H1 (cell line): ENCODE measurements at regions not wholly inside any gene's neighbourhood (a gene's known extent, or its start where the extent isn't known, plus 50 kb on each side); places are given as distances from the start of the nearest gene placed in this dataset.

Source experiments
- CTCF ChIA-PET: fragments of 300-600 bp; sonication (Branson Sonifier 250); formaldehyde crosslinking; loops from one replicate; lab custom pipeline; 2021; ENCODE audit not compliant: partially characterized antibody; lab: Charles Lee
- POLR2A ChIA-PET: fragments of 300-600 bp; sonication (Branson Sonifier 250); formaldehyde crosslinking; loops from one replicate; lab custom pipeline; 2021; ENCODE audit warnings: inconsistent platforms; ENCODE audit not compliant: partially characterized antibody; lab: Charles Lee
- DNase-seq, 2 experiments: peaks; one replicate each; pipeline versions ENCODE4 v3.0.0 to v3.0.0-alpha.2; 2010 to 2022; ENCODE audit warnings: low spot score in 2 of 2, low read depth in 1 of 2, mixed read lengths in 1 of 2
- FAIRE-seq: peaks from 2 replicates; lab custom pipeline; 2011; peaks lifted over from hg19 to GRCh38; lab: Jason Lieb, UNC
- H2AFZ ChIP-seq: 2 replicates; pipeline ENCODE4 v1.8.1; 2012; ENCODE audit warnings: low read length, inconsistent platforms
- H2AK5ac ChIP-seq: 2 replicates; pipeline ENCODE4 v1.6.1; 2013; ENCODE audit warnings: low read depth, low read length
- H2BK120ac ChIP-seq: replicated peaks from 2 replicates; pipeline ENCODE3; 2013; ENCODE audit warnings: low read depth, low read length, inconsistent platforms
- H2BK12ac ChIP-seq: 2 replicates; pipeline ENCODE4 v1.6.1; 2013; ENCODE audit warnings: low read depth, low read length
- H2BK15ac ChIP-seq: 2 replicates; pipeline ENCODE4 v1.6.1; 2013; ENCODE audit warnings: low read length
- H2BK20ac ChIP-seq: 2 replicates; pipeline ENCODE4 v1.6.1; 2013; ENCODE audit warnings: low read length
- H2BK5ac ChIP-seq: 2 replicates; pipeline ENCODE4 v1.6.1; 2013; ENCODE audit warnings: low read depth, low read length
- H3K14ac ChIP-seq: 2 replicates; pipeline ENCODE4 v1.6.1; 2013; ENCODE audit warnings: inconsistent platforms; ENCODE audit not compliant: insufficient read length
- H3K18ac ChIP-seq: 2 replicates; pipeline ENCODE4 v1.6.1; 2013; ENCODE audit warnings: low read length; ENCODE audit errors: extremely low read depth
- H3K23ac ChIP-seq: 2 replicates; pipeline ENCODE4 v1.6.1; 2013; ENCODE audit warnings: inconsistent platforms; ENCODE audit not compliant: insufficient read length
- H3K23me2 ChIP-seq: 2 replicates; pipeline ENCODE4 v1.6.1; 2013; ENCODE audit warnings: low read depth, low read length
- H3K27ac ChIP-seq: 2 replicates; pipeline ENCODE4 v1.6.1; 2011; ENCODE audit warnings: low read depth, low read length, inconsistent platforms
- H3K27me3 ChIP-seq, 4 experiments: replicated peaks in 1 of 4; 1 replicate in 1 of 4; 2 replicates in 3 of 4; pipeline versions ENCODE4 v1.6.1 to v1.8.1; 2011 to 2013; ENCODE audit warnings: low read length in 3 of 4, mild to moderate bottlenecking in 3 of 4, inconsistent platforms in 2 of 4, mixed read lengths in 2 of 4, moderate library complexity in 1 of 4; ENCODE audit not compliant: control insufficient read depth in 3 of 4, insufficient read depth in 3 of 4; ENCODE audit errors: extremely low read depth in 1 of 4
- H3K36me3 ChIP-seq, 4 experiments: 2 replicates each; pipeline versions ENCODE4 v1.6.1 to v1.8.1; 2011 to 2013; ENCODE audit warnings: mild to moderate bottlenecking in 4 of 4, low read length in 3 of 4, moderate library complexity in 2 of 4, control low read depth in 1 of 4, inconsistent platforms in 1 of 4; ENCODE audit not compliant: insufficient read depth in 4 of 4, control insufficient read depth in 2 of 4
- H3K4ac ChIP-seq: replicated peaks from 2 replicates; pipeline ENCODE3; 2013; ENCODE audit warnings: low read length, low read depth, mixed read lengths, inconsistent platforms; ENCODE audit not compliant: insufficient read length
- H3K4me1 ChIP-seq, 4 experiments: replicated peaks in 1 of 4; 1 replicate in 1 of 4; 2 replicates in 3 of 4; pipeline versions ENCODE4 v1.6.1 to v1.8.1; 2011 to 2013; ENCODE audit warnings: low read length in 3 of 4, inconsistent platforms in 2 of 4, mixed read lengths in 1 of 4; ENCODE audit not compliant: insufficient read depth in 4 of 4, control insufficient read depth in 3 of 4
- H3K4me2 ChIP-seq, 2 experiments: 2 replicates each; pipeline versions ENCODE4 v1.6.1 to v1.8.1; 2011 to 2013; ENCODE audit warnings: low read depth in 2 of 2, low read length in 2 of 2, control low read depth in 1 of 2, inconsistent platforms in 1 of 2, mild to moderate bottlenecking in 1 of 2; ENCODE audit not compliant: insufficient read depth in 1 of 2
- H3K4me3 ChIP-seq, 4 experiments: fragments of 200-600, 300-600 bp in 1 of 4; sonication (generic), shearing (Covaris generic), sonication (Bioruptor Twin) in 1 of 4; 2 replicates each; pipeline versions ENCODE4 v1.5.1 to v1.8.1; 2011 to 2016; ENCODE audit warnings: low read length in 4 of 4, low read depth in 3 of 4, control low read depth in 2 of 4, inconsistent platforms in 2 of 4, mild to moderate bottlenecking in 2 of 4, mixed read lengths in 1 of 4, moderate library complexity in 1 of 4; ENCODE audit not compliant: insufficient read depth in 2 of 4; ENCODE audit errors: extremely low read depth in 1 of 4
- H3K56ac ChIP-seq: replicated peaks from 2 replicates; pipeline ENCODE3; 2013; ENCODE audit warnings: low read depth, mild to moderate bottlenecking, mixed read lengths, low read length, inconsistent platforms; ENCODE audit not compliant: insufficient read length
- H3K79me1 ChIP-seq: 2 replicates; pipeline ENCODE4 v1.6.1; 2013; ENCODE audit warnings: low read depth, low read length, control low read depth
- H3K79me2 ChIP-seq, 2 experiments: 2 replicates each; pipeline versions ENCODE4 v1.6.1 to v1.8.1; 2012 to 2013; ENCODE audit warnings: low read length in 2 of 2, mild to moderate bottlenecking in 2 of 2, inconsistent platforms in 1 of 2; ENCODE audit not compliant: insufficient read depth in 2 of 2, control insufficient read depth in 1 of 2
- H3K9ac ChIP-seq, 4 experiments: replicated peaks in 1 of 4; 1 replicate in 1 of 4; 2 replicates in 3 of 4; pipeline versions ENCODE4 v1.6.1 to v1.8.1; 2011 to 2013; ENCODE audit warnings: low read depth in 3 of 4, low read length in 3 of 4, control low read depth in 2 of 4, mild to moderate bottlenecking in 2 of 4, moderate library complexity in 2 of 4, inconsistent platforms in 1 of 4; ENCODE audit errors: extremely low read depth in 1 of 4
- H3K9me3 ChIP-seq, 2 experiments: 2 replicates each; pipeline versions ENCODE4 v1.6.1 to v1.8.1; 2012 to 2013; ENCODE audit warnings: mild to moderate bottlenecking in 2 of 2, moderate library complexity in 2 of 2, control low read depth in 1 of 2, inconsistent platforms in 1 of 2, low read depth in 1 of 2, low read length in 1 of 2, mixed read lengths in 1 of 2; ENCODE audit not compliant: insufficient read depth in 2 of 2
- H4K20me1 ChIP-seq, 2 experiments: replicated peaks in 1 of 2; 2 replicates each; pipeline versions ENCODE3 to v1.8.1; 2011 to 2013; ENCODE audit warnings: inconsistent platforms in 2 of 2, low read length in 2 of 2, mild to moderate bottlenecking in 1 of 2; ENCODE audit not compliant: insufficient read depth in 2 of 2, control insufficient read depth in 1 of 2
- H4K5ac ChIP-seq: 2 replicates; pipeline ENCODE4 v1.6.1; 2013; ENCODE audit warnings: low read length, low read depth, mixed read lengths, inconsistent platforms; ENCODE audit not compliant: insufficient read length
- H4K8ac ChIP-seq: 2 replicates; pipeline ENCODE4 v1.8.0; 2013; ENCODE audit warnings: mild to moderate bottlenecking, moderate library complexity, low read length, inconsistent platforms; ENCODE audit not compliant: insufficient read depth; ENCODE audit errors: extremely low read depth
- H4K91ac ChIP-seq: replicated peaks from 2 replicates; pipeline ENCODE3; 2013; ENCODE audit warnings: low read length, mixed read lengths, inconsistent platforms; ENCODE audit not compliant: insufficient read length
- ASH2L ChIP-seq: fragments of 200-600, 300-600 bp; sonication (generic); IDR thresholded peaks from one replicate; pipeline ENCODE4 v1.7.1; 2017; ENCODE audit warnings: low read length
- BCL11A ChIP-seq, 2 experiments: IDR thresholded peaks; one replicate each; pipeline ENCODE4 v1.6.1; 2011; ENCODE audit warnings: low read depth in 2 of 2, low read length in 2 of 2, mild to moderate bottlenecking in 2 of 2
- CREB1 ChIP-seq: IDR thresholded peaks from 2 replicates; pipeline ENCODE4 v1.6.1; 2012; ENCODE audit warnings: inconsistent platforms
- EGR1 ChIP-seq: IDR thresholded peaks from 2 replicates; pipeline ENCODE4 v1.6.1; 2011; ENCODE audit warnings: low read depth, low read length, borderline replicate concordance
- HDAC2 ChIP-seq, 2 experiments: fragments of 300-600 bp in 1 of 2; sonication (generic) in 1 of 2; IDR thresholded peaks; 2 replicates each; pipeline ENCODE4 v1.6.1; 2011 to 2012; ENCODE audit warnings: low read depth in 2 of 2, low read length in 2 of 2, mild to moderate bottlenecking in 2 of 2, moderate library complexity in 2 of 2, borderline replicate concordance in 1 of 2, inconsistent platforms in 1 of 2
- JUND ChIP-seq: IDR thresholded peaks from 2 replicates; pipeline ENCODE4 v1.6.1; 2011; ENCODE audit warnings: mild to moderate bottlenecking, improper control_type of control experiment, low read length
- MAX ChIP-seq: IDR thresholded peaks from 2 replicates; pipeline ENCODE4 v1.6.1; 2012; ENCODE audit warnings: inconsistent platforms
- RAD21 ChIP-seq, 2 experiments: IDR thresholded peaks in 1 of 2; conservative IDR thresholded peaks in 1 of 2; 2 replicates each; pipeline ENCODE4 v1.6.1; 2011; ENCODE audit warnings: low read depth in 2 of 2, low read length in 2 of 2, improper control_type of control experiment in 1 of 2, inconsistent platforms in 1 of 2, mild to moderate bottlenecking in 1 of 2, moderate library complexity in 1 of 2
- RBBP5 ChIP-seq: IDR thresholded peaks from 2 replicates; pipeline ENCODE4 v1.7.1; 2012; ENCODE audit warnings: low read depth, mild to moderate bottlenecking, inconsistent platforms, low read length, moderate library complexity, borderline replicate concordance
- RFX5 ChIP-seq: IDR thresholded peaks from 2 replicates; pipeline ENCODE4 v1.6.1; 2011; ENCODE audit warnings: low read depth, low read length, improper control_type of control experiment, borderline replicate concordance
- RNF2 ChIP-seq: fragments of 200-900, 300-1000 bp; sonication (generic); IDR thresholded peaks from 2 replicates; pipeline ENCODE4 v1.7.1; 2016; ENCODE audit warnings: borderline replicate concordance, low read depth, mild to moderate bottlenecking, antibody characterized with exemption, low read length; ENCODE audit not compliant: poor library complexity, severe bottlenecking; ENCODE audit errors: missing control alignments
- SIN3A ChIP-seq, 2 experiments: IDR thresholded peaks in 1 of 2; conservative IDR thresholded peaks in 1 of 2; 2 replicates each; pipeline ENCODE4 v1.6.1; 2011 to 2012; ENCODE audit warnings: low read length in 2 of 2, improper control_type of control experiment in 1 of 2, low read depth in 1 of 2, mild to moderate bottlenecking in 1 of 2
- SP4 ChIP-seq: IDR thresholded peaks from 2 replicates; pipeline ENCODE4 v1.6.1; 2012; ENCODE audit warnings: low read length, inconsistent platforms
- TCF12 ChIP-seq: IDR thresholded peaks from 2 replicates; pipeline ENCODE4 v1.6.1; 2011; ENCODE audit warnings: low read depth, mild to moderate bottlenecking, low read length
- WGBS, 2 experiments: shearing (Covaris generic) in 1 of 2; methylation state at CpG; one replicate each; pipeline versions ENCODE4 v1.1.6 to v1.1.7; 2013 to 2015; ENCODE audit warnings: low lambda C conversion rate in 2 of 2, mixed read lengths in 2 of 2, inconsistent platforms in 1 of 2, low coverage in 1 of 2, missing lambda C conversion rate in 1 of 2; ENCODE audit not compliant: insufficient replicate concordance in 2 of 2, insufficient coverage in 1 of 2, insufficient read length in 1 of 2; ENCODE audit errors: extremely low coverage in 1 of 2, missing lambda C conversion rate in 1 of 2; 5-methylcytosine and 5-hydroxymethylcytosine counted together

GRCh38 chr2:163474319-163474744, 261.5 kb downstream of the FIGN start:
- no peak overlapping the region for H2BK20ac ChIP-seq
- CTCF ChIA-PET, result interaction anchor here (1.0 to 1.8 kb wide), 3 partner anchors 282 to 404 kb away, joined by 3 to 4 read pairs (median 3); no protein-coding TSS in a partner anchor
- peak; percentile 7 for FAIRE-seq
- TF ChIP-seq RAD21 (IDR thresholded peaks at IDR 0.05 in 1 of 2, conservative IDR thresholded peaks at IDR 0.05 in 1 of 2; ENCODE audit: low read depth in 2 of 2, low read length in 2 of 2) (no peak), RNF2 (no peak), RBBP5 (no peak), SP4 (no peak), EGR1 (no peak), TCF12 (no peak), BCL11A (IDR thresholded peaks at IDR 0.05; ENCODE audit: low read depth in 2 of 2, low read length in 2 of 2) (no peak), JUND (no peak), HDAC2 (IDR thresholded peaks at IDR 0.05; ENCODE audit: borderline replicate concordance in 1 of 2, low read depth in 2 of 2, low read length in 2 of 2) (no peak), MAX (no peak), SIN3A (conservative IDR thresholded peaks at IDR 0.05 in 1 of 2, IDR thresholded peaks at IDR 0.05 in 1 of 2; ENCODE audit: low read depth in 1 of 2, low read length in 2 of 2) (no peak), CREB1 (no peak), ASH2L (no peak), RFX5 (no peak)

More at GRCh38 chr2:163474319-163474744, 261.5 kb downstream of the FIGN start:
- H2BK15ac ChIP-seq, result no peak overlapping the region
- no peak overlapping the region for H3K18ac ChIP-seq
- H3K23ac ChIP-seq, result no peak overlapping the region
- H3K9me3 ChIP-seq, result no peaks in the 10 kb centered on the region
- peaks cover 0 to 6% (median 0%) of the 10 kb centered on the region in 4 experiments; a peak in 1 of 7 replicates for H3K4me1 ChIP-seq
- no peaks in the 10 kb centered on the region for H3K79me1 ChIP-seq
- no peak overlapping the region for H2BK120ac ChIP-seq
- no peak overlapping the region for H4K91ac ChIP-seq
- no peak overlapping the region for H2BK12ac ChIP-seq
- no peak overlapping the region for H2AFZ ChIP-seq
- no peak overlapping the region for H3K4me2 ChIP-seq
- no peak overlapping the region for H3K9ac ChIP-seq
- no peaks in the 10 kb centered on the region for H3K27me3 ChIP-seq
- H3K56ac ChIP-seq, result no peak overlapping the region
- no peaks in the 10 kb centered on the region for H3K36me3 ChIP-seq
- H4K8ac ChIP-seq, result no peak overlapping the region
- H3K79me2 ChIP-seq, result no peaks in the 10 kb centered on the region
- H3K27ac ChIP-seq, result no peak overlapping the region
- POLR2A ChIA-PET, result interaction anchor here (0.6 kb wide), 1 partner anchor 146 kb away, joined by 3 read pairs; no protein-coding TSS in a partner anchor
- H4K5ac ChIP-seq, result no peak overlapping the region
- H3K23me2 ChIP-seq, result no peaks in the 10 kb centered on the region
- H2AK5ac ChIP-seq, result no peak overlapping the region
- H4K20me1 ChIP-seq, result no peaks in the 10 kb centered on the region
- H3K14ac ChIP-seq, result no peak overlapping the region
- no peak for DNase-seq
- 84% methylated on average over 4 of the region's 4 CpGs; no CpG with 5 or more reads in 1 of the 2 experiments for WGBS, 2 experiments
- no peak overlapping the region for H3K4me3 ChIP-seq
- H2BK5ac ChIP-seq, result no peak overlapping the region
- no peak overlapping the region for H3K4ac ChIP-seq
